ENCODE measurements at regions not wholly inside any gene's neighbourhood (a gene's known extent, or its start where the extent isn't known, plus 50 kb on each side); places are given as distances from the start of the nearest gene placed in this dataset.

GRCh38 chr18:73316513-73316912, 448.7 kb upstream of the NETO1 start:
- TF ChIP-seq, protein P1, sequence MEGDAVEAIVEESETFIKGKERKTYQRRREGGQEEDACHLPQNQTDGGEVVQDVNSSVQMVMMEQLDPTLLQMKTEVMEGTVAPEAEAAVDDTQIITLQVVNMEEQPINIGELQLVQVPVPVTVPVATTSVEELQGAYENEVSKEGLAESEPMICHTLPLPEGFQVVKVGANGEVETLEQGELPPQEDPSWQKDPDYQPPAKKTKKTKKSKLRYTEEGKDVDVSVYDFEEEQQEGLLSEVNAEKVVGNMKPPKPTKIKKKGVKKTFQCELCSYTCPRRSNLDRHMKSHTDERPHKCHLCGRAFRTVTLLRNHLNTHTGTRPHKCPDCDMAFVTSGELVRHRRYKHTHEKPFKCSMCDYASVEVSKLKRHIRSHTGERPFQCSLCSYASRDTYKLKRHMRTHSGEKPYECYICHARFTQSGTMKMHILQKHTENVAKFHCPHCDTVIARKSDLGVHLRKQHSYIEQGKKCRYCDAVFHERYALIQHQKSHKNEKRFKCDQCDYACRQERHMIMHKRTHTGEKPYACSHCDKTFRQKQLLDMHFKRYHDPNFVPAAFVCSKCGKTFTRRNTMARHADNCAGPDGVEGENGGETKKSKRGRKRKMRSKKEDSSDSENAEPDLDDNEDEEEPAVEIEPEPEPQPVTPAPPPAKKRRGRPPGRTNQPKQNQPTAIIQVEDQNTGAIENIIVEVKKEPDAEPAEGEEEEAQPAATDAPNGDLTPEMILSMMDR (IDR thresholded peaks at IDR 0.05; ENCODE audit: poor library complexity) = no peak
- no peak for TF ChIP-seq EZH2 (IDR thresholded peaks at IDR 0.05; ENCODE audit: borderline replicate concordance)

All from hepatocyte (in vitro differentiated cells).